ENCODE measurements at regions not wholly inside any gene's neighbourhood (a gene's known extent, or its start where the extent isn't known, plus 50 kb on each side); places are given as distances from the start of the nearest gene placed in this dataset.
"Not testable (repeated sequence)": the region's sequence is repeated elsewhere in the genome, so short reads cannot be mapped to it uniquely, and the experiment has no call there.

DNA sequence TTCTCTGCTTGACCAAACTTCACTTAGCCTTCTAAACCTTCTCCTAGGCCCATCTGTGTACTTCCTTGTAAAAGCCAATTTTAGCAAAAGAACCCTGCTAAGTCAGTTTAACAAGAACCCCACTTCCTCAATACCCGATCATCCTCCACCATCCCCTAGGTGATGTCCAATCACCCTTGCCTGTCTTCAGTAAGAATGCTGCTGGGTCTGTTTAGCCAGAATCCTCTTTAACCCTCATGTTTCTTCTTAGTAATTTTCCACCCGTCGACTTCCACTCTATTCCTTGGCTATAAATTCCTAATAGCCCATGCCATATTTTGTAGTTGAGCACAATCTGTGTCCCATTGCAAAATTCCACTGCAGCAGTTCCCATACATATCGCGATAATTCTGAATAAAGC lies 780.0 kb upstream of the RAB6C start:
- H3K4me1 Mint-ChIP-seq (ENCODE audit: low read depth): no peaks in the 10 kb centered on the region
- intact Hi-C loops (cut with micrococcal nuclease): no loop called here
- no peaks in the 10 kb centered on the region for H3K9me3 Mint-ChIP-seq
- H3K27me3 Mint-ChIP-seq (ENCODE audit: low read depth): no peaks in the 10 kb centered on the region
- CTCF ChIA-PET: no interaction called here
- no peak for DNase-seq
- H3K4me3 Mint-ChIP-seq: no peak overlapping the region
- H3K27ac Mint-ChIP-seq: no peak overlapping the region
- no peaks in the 10 kb centered on the region for H3K36me3 Mint-ChIP-seq (ENCODE audit: low read depth)

- H3K4me1 Mint-ChIP-seq (ENCODE audit: low read depth): no peaks in the 10 kb centered on the region
- intact Hi-C loops (cut with micrococcal nuclease): no loop called here
- no peaks in the 10 kb centered on the region for H3K36me3 Mint-ChIP-seq (ENCODE audit: low read depth)
- H3K4me3 Mint-ChIP-seq: no peak overlapping the region
- CTCF ChIA-PET: interaction anchor here (0.7 to 0.8 kb wide), 2 partner anchors 18 to 387 kb away, joined by 3 to 4 read pairs; no protein-coding TSS in a partner anchor
- H3K27me3 Mint-ChIP-seq (ENCODE audit: low read depth): peaks cover 2% of the 10 kb centered on the region
- no peak for DNase-seq
- H3K9me3 Mint-ChIP-seq: no peaks in the 10 kb centered on the region
- H3K27ac Mint-ChIP-seq: no peak overlapping the region
Measured at GRCh38 chr2:129201696-129202095, 777.8 kb upstream of the RAB6C start.

DNA sequence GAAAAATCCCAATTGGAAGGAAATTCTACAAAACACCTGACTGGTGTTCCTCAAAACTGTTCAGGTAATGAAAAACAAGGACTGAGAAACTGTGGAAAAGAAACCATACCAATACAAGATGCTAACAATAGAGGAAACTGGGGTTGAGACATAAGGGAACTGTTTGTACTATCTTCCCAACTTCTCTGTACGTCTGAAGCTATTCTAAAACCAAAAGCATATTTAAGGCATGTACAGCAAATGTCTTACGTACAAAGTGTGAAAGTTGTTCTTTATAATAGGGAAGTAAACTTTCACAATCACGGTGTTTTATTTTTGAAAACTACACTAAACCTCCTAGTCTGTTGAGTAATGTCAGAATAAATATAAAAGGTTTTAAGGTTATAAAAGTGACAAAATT lies 776.1 kb upstream of the RAB6C start:
- Mint-ChIP-seq H3K4me1 (ENCODE audit: low read depth) (no peaks in the 10 kb centered on the region), H3K27me3 (ENCODE audit: low read depth) (peaks cover 7% of the 10 kb centered on the region), H3K27ac (no peak overlapping the region), H3K4me3 (no peak overlapping the region), H3K9me3 (no peaks in the 10 kb centered on the region), H3K36me3 (ENCODE audit: low read depth) (no peaks in the 10 kb centered on the region)
- CTCF ChIA-PET: no interaction called here
- intact Hi-C loops (cut with micrococcal nuclease): no loop called here
- DNase-seq: no peak

- H3K27me3 Mint-ChIP-seq (ENCODE audit: low read depth); H3K9me3 Mint-ChIP-seq; H3K4me3 Mint-ChIP-seq; CTCF ChIA-PET; DNase-seq; H3K36me3 Mint-ChIP-seq (ENCODE audit: low read depth); H3K4me1 Mint-ChIP-seq (ENCODE audit: low read depth); intact Hi-C loops (cut with micrococcal nuclease); H3K27ac Mint-ChIP-seq: not testable (repeated sequence)
Measured at GRCh38 chr2:129204581-129204980, 774.9 kb upstream of the RAB6C start.

GRCh38 chr2:129205176-129205575 lies 774.3 kb upstream of the RAB6C start:
- H3K27ac Mint-ChIP-seq: no peak overlapping the region
- H3K36me3 Mint-ChIP-seq (ENCODE audit: low read depth): no peaks in the 10 kb centered on the region
- DNase-seq: no peak
- H3K27me3 Mint-ChIP-seq (ENCODE audit: low read depth): peaks cover 7% of the 10 kb centered on the region
- CTCF ChIA-PET: no interaction called here
- H3K4me1 Mint-ChIP-seq (ENCODE audit: low read depth): no peaks in the 10 kb centered on the region
- intact Hi-C loops (cut with micrococcal nuclease): no loop called here
- no peak overlapping the region for H3K4me3 Mint-ChIP-seq
- no peaks in the 10 kb centered on the region for H3K9me3 Mint-ChIP-seq

GRCh38 chr2:129205766-129206165 lies 773.7 kb upstream of the RAB6C start:
- intact Hi-C loops (cut with micrococcal nuclease): no loop called here

GRCh38 chr2:129212299-129212958 lies 767.0 kb upstream of the RAB6C start:
- DNase-seq: no peak
- Mint-ChIP-seq H3K27ac (no peak overlapping the region), H3K4me1 (ENCODE audit: low read depth) (no peaks in the 10 kb centered on the region), H3K4me3 (no peak overlapping the region), H3K27me3 (ENCODE audit: low read depth) (peaks cover 2% of the 10 kb centered on the region), H3K36me3 (ENCODE audit: low read depth) (no peaks in the 10 kb centered on the region), H3K9me3 (no peaks in the 10 kb centered on the region)
- intact Hi-C loops (cut with micrococcal nuclease): no loop called here
- CTCF ChIA-PET: no interaction called here

More at GRCh38 chr2:129205766-129206165, 773.7 kb upstream of the RAB6C start:
- no peak overlapping the region for H3K27ac Mint-ChIP-seq
- no peak for DNase-seq
- CTCF ChIA-PET: no interaction called here
- no peaks in the 10 kb centered on the region for H3K36me3 Mint-ChIP-seq (ENCODE audit: low read depth)
- H3K27me3 Mint-ChIP-seq (ENCODE audit: low read depth): peaks cover 7% of the 10 kb centered on the region
- H3K4me1 Mint-ChIP-seq (ENCODE audit: low read depth): no peaks in the 10 kb centered on the region
- H3K9me3 Mint-ChIP-seq: no peaks in the 10 kb centered on the region
- no peak overlapping the region for H3K4me3 Mint-ChIP-seq

GRCh38 chr2:129224022-129224421 lies 755.4 kb upstream of the RAB6C start:
- no peak for DNase-seq
- H3K4me3 Mint-ChIP-seq: no peak overlapping the region
- H3K4me1 Mint-ChIP-seq (ENCODE audit: low read depth): no peaks in the 10 kb centered on the region
- CTCF ChIA-PET: no interaction called here
- peaks cover 1% of the 10 kb centered on the region for H3K9me3 Mint-ChIP-seq
- intact Hi-C loops (cut with micrococcal nuclease): no loop called here
- no peak overlapping the region for H3K27ac Mint-ChIP-seq
- no peaks in the 10 kb centered on the region for H3K36me3 Mint-ChIP-seq (ENCODE audit: low read depth)
- no peaks in the 10 kb centered on the region for H3K27me3 Mint-ChIP-seq (ENCODE audit: low read depth)

GRCh38 chr2:129224486-129224885 lies 755.0 kb upstream of the RAB6C start:
- Mint-ChIP-seq H3K27me3 (ENCODE audit: low read depth) (no peaks in the 10 kb centered on the region), H3K36me3 (ENCODE audit: low read depth) (no peaks in the 10 kb centered on the region), H3K4me3 (no peak overlapping the region), H3K27ac (no peak overlapping the region), H3K9me3 (peaks cover 1% of the 10 kb centered on the region), H3K4me1 (ENCODE audit: low read depth) (no peaks in the 10 kb centered on the region)
- DNase-seq: no peak
- intact Hi-C loops (cut with micrococcal nuclease): no loop called here
- CTCF ChIA-PET: no interaction called here

DNA sequence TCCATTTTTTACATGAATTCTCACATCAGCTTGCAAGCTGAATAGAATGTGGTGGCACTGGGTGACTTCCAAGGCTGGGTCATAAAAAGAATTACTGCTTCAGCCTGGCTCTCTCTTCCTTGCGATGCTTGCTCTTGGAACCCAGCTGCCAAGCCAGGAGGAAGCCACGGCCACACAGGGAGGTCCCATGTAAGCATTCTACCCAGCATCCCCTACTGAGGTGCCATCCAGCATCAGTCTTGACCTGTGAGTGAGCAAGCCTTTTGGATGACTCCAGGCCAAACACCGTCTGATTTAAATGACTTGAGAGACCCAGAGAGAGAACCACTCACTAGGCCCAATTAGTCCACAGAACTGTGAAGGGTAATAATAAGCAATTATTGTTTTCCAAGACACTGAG lies 750.3 kb upstream of the RAB6C start:
- no peak for DNase-seq
- no peaks in the 10 kb centered on the region for H3K36me3 Mint-ChIP-seq (ENCODE audit: low read depth)
- H3K27me3 Mint-ChIP-seq (ENCODE audit: low read depth): no peaks in the 10 kb centered on the region
- no peaks in the 10 kb centered on the region for H3K9me3 Mint-ChIP-seq
- H3K4me1 Mint-ChIP-seq (ENCODE audit: low read depth): no peaks in the 10 kb centered on the region
- intact Hi-C loops (cut with micrococcal nuclease): no loop called here
- no peak overlapping the region for H3K27ac Mint-ChIP-seq
- no peak overlapping the region for H3K4me3 Mint-ChIP-seq
- CTCF ChIA-PET: no interaction called here

DNA sequence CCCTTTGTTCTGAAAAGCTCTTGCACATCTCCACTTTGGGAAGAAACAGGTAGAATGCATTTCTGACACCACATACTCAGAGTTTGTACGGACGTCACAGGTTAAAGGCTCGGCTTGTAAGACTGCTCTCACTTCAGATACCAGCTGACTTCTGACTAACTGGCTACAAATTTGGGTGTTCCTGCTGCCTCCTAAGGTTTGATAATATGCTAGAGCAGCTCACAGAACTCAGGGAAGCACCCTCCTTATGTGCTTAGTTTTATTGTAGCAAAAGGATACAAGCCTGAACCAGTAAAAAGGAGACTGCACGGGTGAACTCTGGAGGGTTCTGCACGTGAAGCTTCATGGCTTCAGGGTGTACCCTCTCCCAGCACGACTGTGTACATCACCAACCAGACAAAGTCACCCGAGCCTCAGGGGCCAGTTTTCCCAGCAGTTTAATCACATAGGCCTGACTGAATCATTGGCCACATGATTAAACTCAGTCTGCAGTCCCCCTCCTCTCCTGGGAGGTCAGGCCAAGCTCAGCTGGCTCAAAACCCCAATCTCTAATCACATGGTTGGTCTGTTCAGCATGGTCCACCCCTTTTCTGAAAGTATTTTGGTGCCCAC lies 749.5 kb upstream of the RAB6C start:
- Mint-ChIP-seq H3K4me3 (no peak overlapping the region), H3K27me3 (ENCODE audit: low read depth) (no peaks in the 10 kb centered on the region), H3K9me3 (no peaks in the 10 kb centered on the region), H3K36me3 (ENCODE audit: low read depth) (no peaks in the 10 kb centered on the region), H3K27ac (no peak overlapping the region), H3K4me1 (ENCODE audit: low read depth) (no peaks in the 10 kb centered on the region)
- CTCF ChIA-PET: no interaction called here
- DNase-seq: no peak
- intact Hi-C loops (cut with micrococcal nuclease): no loop called here

- intact Hi-C loops (cut with micrococcal nuclease): no loop called here
- H3K27ac Mint-ChIP-seq: no peak overlapping the region
- no peaks in the 10 kb centered on the region for H3K36me3 Mint-ChIP-seq (ENCODE audit: low read depth)
- DNase-seq: no peak
- no peak overlapping the region for H3K4me3 Mint-ChIP-seq
- no peaks in the 10 kb centered on the region for H3K4me1 Mint-ChIP-seq (ENCODE audit: low read depth)
- CTCF ChIA-PET: no interaction called here
- H3K27me3 Mint-ChIP-seq (ENCODE audit: low read depth): no peaks in the 10 kb centered on the region
- H3K9me3 Mint-ChIP-seq: peaks cover 6% of the 10 kb centered on the region
Measured at GRCh38 chr2:129231924-129232323, 747.5 kb upstream of the RAB6C start.

GRCh38 chr2:129233166-129233565 lies 746.3 kb upstream of the RAB6C start:
- Mint-ChIP-seq H3K4me1 (ENCODE audit: low read depth) (no peaks in the 10 kb centered on the region), H3K4me3 (no peak overlapping the region), H3K9me3 (peaks cover 6% of the 10 kb centered on the region), H3K36me3 (ENCODE audit: low read depth) (no peaks in the 10 kb centered on the region), H3K27ac (no peak overlapping the region), H3K27me3 (ENCODE audit: low read depth) (no peaks in the 10 kb centered on the region)
- intact Hi-C loops (cut with micrococcal nuclease): no loop called here
- CTCF ChIA-PET: interaction anchor here (0.6 kb wide), 1 partner anchor 997 kb away, joined by 4 read pairs; no protein-coding TSS in a partner anchor
- no peak for DNase-seq

Measured in activated naive CD4-positive, alpha-beta T cell treated with anti-CD3 and anti-CD28 coated beads for 36 hours (primary cell).